Type B pancreatic cell (in vitro differentiated cells): ENCODE measurements at regions not wholly inside any gene's neighbourhood (a gene's known extent, or its start where the extent isn't known, plus 50 kb on each side); places are given as distances from the start of the nearest gene placed in this dataset.

Experiments
- DNase-seq: peaks from one replicate; pipeline ENCODE4 v3.0.0; 2021; ENCODE audit warnings: mixed read lengths; ENCODE audit not compliant: unreplicated experiment; ENCODE audit errors: extremely low spot score
- H3K27ac Mint-ChIP-seq: 2 replicates; pipeline ENCODE4 v1.8.0; 2021; ENCODE audit warnings: mild to moderate bottlenecking, mixed read lengths
- H3K27me3 Mint-ChIP-seq: 2 replicates; pipeline ENCODE4 v1.8.0; 2021; ENCODE audit warnings: mixed read lengths
- H3K36me3 Mint-ChIP-seq: 2 replicates; pipeline ENCODE4 v1.8.0; 2021; ENCODE audit warnings: mixed read lengths
- H3K4me1 Mint-ChIP-seq: one replicate; pipeline ENCODE4 v1.8.0; 2021; ENCODE audit warnings: mixed read lengths; ENCODE audit not compliant: unreplicated experiment
- H3K4me3 Mint-ChIP-seq: 2 replicates; pipeline ENCODE4 v1.8.0; 2021; ENCODE audit warnings: mild to moderate bottlenecking, mixed read lengths
- H3K9me3 Mint-ChIP-seq: 2 replicates; pipeline ENCODE4 v1.8.0; 2021; ENCODE audit warnings: mixed read lengths
- CTCF ChIP-seq: fragments of 200-600 bp; sonication (generic); conservative IDR thresholded peaks from 2 replicates; pipeline ENCODE4 v1.5.0; 2021; ENCODE audit warnings: antibody characterized with exemption, mild to moderate bottlenecking

GRCh38 chr7:16202303-16202702 lies 219.0 kb downstream of the CRPPA start:
- Mint-ChIP-seq H3K36me3 (no peaks in the 10 kb centered on the region), H3K4me3 (no peak overlapping the region), H3K27ac (no peak overlapping the region), H3K4me1 (no peaks in the 10 kb centered on the region), H3K9me3 (no peaks in the 10 kb centered on the region), H3K27me3 (no peaks in the 10 kb centered on the region)
- no peak for DNase-seq
- TF ChIP-seq CTCF = no peak

- Mint-ChIP-seq H3K4me3 (no peak overlapping the region), H3K36me3 (no peaks in the 10 kb centered on the region), H3K27me3 (no peaks in the 10 kb centered on the region), H3K27ac (no peak overlapping the region), H3K4me1 (no peaks in the 10 kb centered on the region), H3K9me3 (no peaks in the 10 kb centered on the region)
- DNase-seq = no peak
- no peak for TF ChIP-seq CTCF
These were observed 220.7 kb downstream of the CRPPA start for GRCh38 chr7:16200591-16200990.

- no peaks in the 10 kb centered on the region for H3K27me3 Mint-ChIP-seq
- TF ChIP-seq CTCF = no peak
- no peaks in the 10 kb centered on the region for H3K36me3 Mint-ChIP-seq
- H3K4me1 Mint-ChIP-seq = no peaks in the 10 kb centered on the region
- no peak for DNase-seq
- H3K27ac Mint-ChIP-seq = no peak overlapping the region
- no peaks in the 10 kb centered on the region for H3K9me3 Mint-ChIP-seq
- H3K4me3 Mint-ChIP-seq = no peak overlapping the region
These were observed 227.7 kb downstream of the CRPPA start for GRCh38 chr7:16193631-16194030.

- Mint-ChIP-seq H3K36me3 (no peaks in the 10 kb centered on the region), H3K4me1 (no peaks in the 10 kb centered on the region), H3K27ac (no peak overlapping the region), H3K9me3 (peaks cover 3% of the 10 kb centered on the region), H3K4me3 (no peak overlapping the region), H3K27me3 (no peaks in the 10 kb centered on the region)
- no peak for DNase-seq
- no peak for TF ChIP-seq CTCF
These were observed 232.2 kb downstream of the CRPPA start for GRCh38 chr7:16189026-16189715.

DNA sequence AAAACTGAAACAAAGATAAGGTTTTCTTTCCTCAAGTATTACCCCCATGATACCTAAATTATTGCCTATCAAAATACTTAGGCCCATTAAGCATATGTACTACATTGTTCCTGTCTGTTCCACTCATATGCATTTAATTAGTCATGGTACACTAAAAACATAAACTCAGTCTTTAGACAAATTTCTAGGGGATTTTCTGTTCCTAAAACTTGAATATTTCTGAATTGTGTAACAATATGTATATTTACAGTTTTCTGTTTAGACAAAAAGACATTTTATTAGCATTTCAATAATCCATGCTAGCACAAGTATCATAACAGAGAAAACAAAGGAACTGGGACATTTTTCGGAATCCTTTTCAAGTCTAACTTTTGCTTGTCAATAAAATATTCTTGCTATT lies 234.2 kb downstream of the CRPPA start:
- DNase-seq = no peak
- no peak for TF ChIP-seq CTCF
- no peaks in the 10 kb centered on the region for H3K27me3 Mint-ChIP-seq
- no peak overlapping the region for H3K4me3 Mint-ChIP-seq
- H3K4me1 Mint-ChIP-seq = no peaks in the 10 kb centered on the region
- no peaks in the 10 kb centered on the region for H3K36me3 Mint-ChIP-seq
- H3K27ac Mint-ChIP-seq = no peak overlapping the region
- peaks cover 3% of the 10 kb centered on the region for H3K9me3 Mint-ChIP-seq

GRCh38 chr7:16178585-16178984 lies 242.8 kb downstream of the CRPPA start:
- H3K9me3 Mint-ChIP-seq = no peaks in the 10 kb centered on the region
- TF ChIP-seq CTCF = no peak

More at GRCh38 chr7:16178585-16178984, 242.8 kb downstream of the CRPPA start:
- Mint-ChIP-seq H3K36me3 (no peaks in the 10 kb centered on the region), H3K27ac (no peak overlapping the region), H3K4me3 (no peak overlapping the region), H3K4me1 (no peaks in the 10 kb centered on the region), H3K27me3 (no peaks in the 10 kb centered on the region)
- no peak for DNase-seq
